MM.1S (cell line): ENCODE measurements at regions not wholly inside any gene's neighbourhood (a gene's known extent, or its start where the extent isn't known, plus 50 kb on each side); places are given as distances from the start of the nearest gene placed in this dataset.

Experiments used
- CTCF ChIP-seq: fragments of 300-600 bp; sonication (generic); IDR thresholded peaks from 2 replicates; pipeline ENCODE4 v1.5.1; 2016; ENCODE audit warnings: antibody characterized with exemption, low read length, mixed read lengths
- EZH2 ChIP-seq: fragments of 300-600 bp; sonication (generic); optimal IDR thresholded peaks from 2 replicates; pipeline ENCODE3; 2017; ENCODE audit warnings: low read depth, mild to moderate bottlenecking, antibody characterized with exemption, low read length, mixed read lengths
- EZH2phosphoT487 ChIP-seq: fragments of 300-600 bp; sonication (generic); IDR thresholded peaks from 2 replicates; pipeline ENCODE4 v1.6.1; 2018; ENCODE audit warnings: antibody characterized with exemption, low read length

GRCh38 chr16:79810449-79811189, 210.1 kb upstream of the MAF start:
- TF ChIP-seq CTCF: no peak
- no peak for TF ChIP-seq EZH2phosphoT487
- no peak for TF ChIP-seq EZH2
